SK-N-MC (cell line): ENCODE measurements at regions not wholly inside any gene's neighbourhood (a gene's known extent, or its start where the extent isn't known, plus 50 kb on each side); places are given as distances from the start of the nearest gene placed in this dataset.

Source experiments
- EZH2 ChIP-seq: fragments of 200-600 bp; sonication (generic); IDR thresholded peaks from one replicate; pipeline ENCODE4 v1.6.1; 2017; ENCODE audit warnings: antibody characterized with exemption
- POLR2AphosphoS5 ChIP-seq: IDR thresholded peaks from 2 replicates; pipeline ENCODE4 v1.6.1; 2012; ENCODE audit warnings: mild to moderate bottlenecking, low read depth, low read length, borderline replicate concordance

- no peak for TF ChIP-seq EZH2
- TF ChIP-seq POLR2AphosphoS5: no peak
Observed at GRCh38 chr2:12617366-12617765, 99.4 kb upstream of the TRIB2 start.
